Heart left ventricle (tissue), 16 donors: ENCODE measurements at regions not wholly inside any gene's neighbourhood (a gene's known extent, or its start where the extent isn't known, plus 50 kb on each side); places are given as distances from the start of the nearest gene placed in this dataset.

Source experiments
- ATAC-seq, 4 donors: fragments of 200-7000 bp; cut with Tn5 transposase; one replicate each; pipeline ENCODE4 v1.9.1; 2020 to 2022; ENCODE audit warnings: moderate library complexity in 4 of 4, mild to moderate bottlenecking in 3 of 4, moderate number of reproducible peaks in 1 of 4
- DNase-seq, 5 donors: peaks; one replicate each; pipeline ENCODE4 v3.0.0-alpha.2; 2020
- H3K27ac ChIP-seq, 12 donors: fragments of 200-600 bp; sonication (generic) in 4 of 12; one replicate each; pipeline versions ENCODE4 v1.5.0 to v1.8.0; 2016 to 2022; ENCODE audit warnings: mild to moderate bottlenecking in 2 of 12
- H3K27me3 ChIP-seq, 9 donors: fragments of 200-600 bp; sonication (generic) in 2 of 9; one replicate each; pipeline versions ENCODE4 v1.5.1 to v1.8.0; 2016 to 2022; ENCODE audit warnings: mild to moderate bottlenecking in 3 of 9
- H3K36me3 ChIP-seq, 9 donors: fragments of 200-600 bp; sonication (generic) in 2 of 9; one replicate each; pipeline versions ENCODE4 v1.5.0 to v1.8.0; 2018 to 2022; ENCODE audit warnings: mild to moderate bottlenecking in 2 of 9
- H3K4me1 ChIP-seq, 12 donors: fragments of 200-600 bp; sonication (generic) in 4 of 12; one replicate each; pipeline versions ENCODE4 v1.5.0 to v1.8.0; 2016 to 2022; ENCODE audit warnings: mild to moderate bottlenecking in 3 of 12
- H3K4me3 ChIP-seq, 12 donors: fragments of 200-600 bp; sonication (generic) in 4 of 12; one replicate each; pipeline versions ENCODE4 v1.5.0 to v1.8.0; 2017 to 2022; ENCODE audit warnings: mild to moderate bottlenecking in 9 of 12, moderate library complexity in 4 of 12
- H3K9me3 ChIP-seq, 12 donors: fragments of 200-600 bp; sonication (generic) in 4 of 12; one replicate each; pipeline versions ENCODE4 v1.5.0 to v1.8.0; 2016 to 2022; ENCODE audit warnings: mild to moderate bottlenecking in 1 of 12
- CTCF ChIP-seq, 12 donors: fragments of 200-600 bp; sonication (generic) in 4 of 12; IDR thresholded peaks; one replicate each; pipeline versions ENCODE4 v1.5.0 to v1.8.0; 2018 to 2022; ENCODE audit warnings: antibody characterized with exemption in 12 of 12, mild to moderate bottlenecking in 5 of 12
- POLR2A ChIP-seq, 2 donors: fragments of 450-650 bp; IDR thresholded peaks; one replicate each; pipeline ENCODE4 v1.6.1; 2017; ENCODE audit warnings: antibody characterized with exemption in 2 of 2, mild to moderate bottlenecking in 2 of 2, moderate library complexity in 2 of 2
- WGBS, 4 donors: extraction: QIAGEN DNeasy Blood & Tissue Kit in 2 of 4; methylation state at CpG; one replicate each; pipeline versions ENCODE4 v1.1.5 to v1.1.7; 2013 to 2018; 5-methylcytosine and 5-hydroxymethylcytosine counted together
- intact Hi-C, 10 donors: fragments of 100-400 bp; cut with DNase I; formaldehyde crosslinking; loops; one replicate each; pipeline versions ENCODE4 v1.11.1 to v1.14.2; 2022
- donor health status: ischemic (EF 13 %, LVEDD 7.1; RV severe dilation, severe dysfunction).
- donor health status: healthy with polysubstance abuse.
- donor health status: DM: no; HTN: yes; CAD: no.
- donor health status: DM: no; HTN: no; CAD: no.
- donor health status: ischemic (EF 25% LVEDD 6.9; RV normal size, moderate dysfunction).
- donor health status: ischemic (EF 25% LVEDD 5.7; RV mildly dilated, moderate dysfunction).
- donor health status: healthy.
- donor health status: DM: yes; HTN: yes; CAD: no.
- donor health status: ischemic (EF 35%, LVEDD 5.7; RV mildly dilated, moderate dysfunction).
- donor health status: nonischemic (EF 11% LVEDD 7.7; RV severe dilation, severe dysfunction).
- donor health status: DM: yes; HTN: yes; CAD: no.
- donor health status: PGD.
- donor health status: ischemic (EF 29% LVEDD 5.4; RV normal size, mild dysfunction).
- donor health status: nonischemic (EF 23%, LVEDD 6.1; RV moderate dilation, normal function).

GRCh38 chr3:194257916-194258668, 93.0 kb downstream of the CPN2 start:
- Histone ChIP-seq H3K4me3 (no peak overlapping the region), H3K27me3 (no peaks in the 10 kb centered on the region), H3K4me1 (peaks cover 0 to 21% (median 7%) of the 10 kb centered on the region in 12 donors), H3K9me3 (peaks cover 0 to 10% (median 6%) of the 10 kb centered on the region in 12 donors), H3K27ac (no peak overlapping the region), H3K36me3 (no peaks in the 10 kb centered on the region)
- DNase-seq (peak in 1 of 5 donors; percentile 2), ATAC-seq (no peak)
- intact Hi-C loops = loop anchor here in 1 of 10 donors (10.0 kb wide), 1 partner anchor 253 kb away; no protein-coding TSS in a partner anchor
- TF ChIP-seq POLR2A (IDR thresholded peaks at IDR 0.05) = no peak
- TF ChIP-seq CTCF (IDR thresholded peaks at IDR 0.05) = no peak
- WGBS, 4 donors = 88 to 100% (median 97%) methylated on average over 1 of the region's 1 CpG

- Histone ChIP-seq H3K4me3 (no peak overlapping the region), H3K4me1 (peaks cover 0 to 20% (median 11%) of the 10 kb centered on the region in 12 donors), H3K27me3 (no peaks in the 10 kb centered on the region), H3K27ac (no peak overlapping the region), H3K9me3 (peaks cover 0 to 10% (median 6%) of the 10 kb centered on the region in 12 donors), H3K36me3 (no peaks in the 10 kb centered on the region)
- DNase-seq (peak in 1 of 5 donors; percentile 7), ATAC-seq (no peak)
- intact Hi-C loops = loop anchor here in 1 of 10 donors (10.0 kb wide), 1 partner anchor 255 kb away; no protein-coding TSS in a partner anchor
- TF ChIP-seq POLR2A (IDR thresholded peaks at IDR 0.05) (no peak), CTCF (IDR thresholded peaks at IDR 0.05) (no peak)
- 88 to 92% (median 90%) methylated on average over 9 of the region's 9 CpGs for WGBS, 4 donors
Observed at GRCh38 chr3:194259982-194260766, 91.0 kb downstream of the CPN2 start.

- no peaks in the 10 kb centered on the region for H3K27me3 ChIP-seq
- no peaks in the 10 kb centered on the region for H3K36me3 ChIP-seq
- H3K4me1 ChIP-seq = peaks cover 3 to 28% (median 16%) of the 10 kb centered on the region in 12 donors
- no peak overlapping the region for H3K27ac ChIP-seq
- peaks cover 0 to 10% (median 6%) of the 10 kb centered on the region in 12 donors for H3K9me3 ChIP-seq
- no peak overlapping the region for H3K4me3 ChIP-seq
- ATAC-seq = no peak
- intact Hi-C loops = no loop called here
- DNase-seq = peak in 1 of 5 donors; percentile 12
- WGBS, 4 donors = 94 to 95% (median 95%) methylated on average over 6 of the region's 6 CpGs
- TF ChIP-seq CTCF (IDR thresholded peaks at IDR 0.05) (no peak), POLR2A (IDR thresholded peaks at IDR 0.05) (no peak)
Observed at GRCh38 chr3:194261581-194262063, 89.5 kb downstream of the CPN2 start.
